OCI-LY1 (cell line): ENCODE measurements at regions not wholly inside any gene's neighbourhood (a gene's known extent, or its start where the extent isn't known, plus 50 kb on each side); places are given as distances from the start of the nearest gene placed in this dataset.

ENCODE experiments used
- CTCF ChIP-seq: fragments of 200-600 bp; sonication (generic), shearing (Covaris generic); IDR thresholded peaks from 2 replicates; pipeline ENCODE4 v1.5.1; 2017; ENCODE audit warnings: mild to moderate bottlenecking, antibody characterized with exemption, low read length, moderate library complexity, mixed read lengths
- EZH2 ChIP-seq: fragments of 200-600 bp; sonication (generic), shearing (Covaris generic); IDR thresholded peaks from 2 replicates; pipeline ENCODE4 v1.8.0; 2017; ENCODE audit warnings: borderline replicate concordance, mixed run types, mild to moderate bottlenecking, antibody characterized with exemption, low read length, moderate library complexity, mixed read lengths

- TF ChIP-seq CTCF, result no peak
- no peak for TF ChIP-seq EZH2
Measured at GRCh38 chr14:34134484-34134883, 183.6 kb upstream of the EGLN3 start.
